GM12872 (cell line): ENCODE measurements at regions not wholly inside any gene's neighbourhood (a gene's known extent, or its start where the extent isn't known, plus 50 kb on each side); places are given as distances from the start of the nearest gene placed in this dataset.

Experiments used
- CTCF ChIP-seq: IDR thresholded peaks from 3 replicates; pipeline ENCODE4 v1.5.1; 2011; ENCODE audit warnings: low read depth, mild to moderate bottlenecking, low read length, moderate library complexity; ENCODE audit not compliant: insufficient read depth

DNA sequence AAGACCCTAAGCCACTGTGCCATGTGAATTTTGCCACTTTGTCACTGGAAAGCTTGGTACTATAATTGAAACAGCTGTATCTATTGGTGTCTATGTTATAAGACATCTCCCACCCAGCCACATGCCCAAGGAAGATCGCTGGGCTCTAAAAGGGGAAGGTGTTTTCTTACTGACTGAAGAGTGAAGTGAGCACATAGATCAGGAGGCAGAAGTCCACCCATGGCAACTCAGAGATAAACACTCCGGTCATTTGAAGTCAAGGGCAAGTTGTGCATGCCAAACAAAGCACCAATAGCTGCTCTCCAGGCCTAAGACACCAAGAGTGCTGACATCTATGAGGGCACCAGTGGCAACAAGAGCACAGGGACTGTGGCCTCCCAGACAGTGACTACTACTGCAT is 153.8 kb downstream of the KCTD12 start:
- TF ChIP-seq CTCF, result no peak

- no peak for TF ChIP-seq CTCF
Measured at GRCh38 chr13:76730220-76730619, 156.0 kb downstream of the KCTD12 start.

GRCh38 chr13:76729691-76730090 is 156.5 kb downstream of the KCTD12 start:
- no peak for TF ChIP-seq CTCF

- TF ChIP-seq CTCF, result no peak
Measured at GRCh38 chr13:76725896-76726295, 160.3 kb downstream of the KCTD12 start.

DNA sequence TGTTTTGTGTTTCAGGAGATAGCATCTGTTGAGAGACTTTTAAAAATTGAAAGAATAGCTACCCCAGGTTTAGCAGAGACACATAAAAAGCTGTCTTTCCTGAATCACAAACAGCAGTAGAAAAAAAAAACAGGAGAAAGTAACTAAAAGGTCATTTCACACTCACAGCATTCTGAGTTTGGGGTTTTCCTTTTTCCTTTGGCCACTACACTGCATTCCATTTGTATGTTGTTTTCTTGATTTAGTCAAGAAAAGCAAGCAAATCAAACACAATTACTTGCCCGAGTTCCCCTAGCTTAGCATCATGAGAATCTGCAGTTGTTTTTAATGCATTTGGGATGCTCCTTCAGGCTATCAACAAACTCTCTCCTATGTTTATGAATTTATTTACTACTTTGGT is 161.0 kb downstream of the KCTD12 start:
- TF ChIP-seq CTCF, result no peak

DNA sequence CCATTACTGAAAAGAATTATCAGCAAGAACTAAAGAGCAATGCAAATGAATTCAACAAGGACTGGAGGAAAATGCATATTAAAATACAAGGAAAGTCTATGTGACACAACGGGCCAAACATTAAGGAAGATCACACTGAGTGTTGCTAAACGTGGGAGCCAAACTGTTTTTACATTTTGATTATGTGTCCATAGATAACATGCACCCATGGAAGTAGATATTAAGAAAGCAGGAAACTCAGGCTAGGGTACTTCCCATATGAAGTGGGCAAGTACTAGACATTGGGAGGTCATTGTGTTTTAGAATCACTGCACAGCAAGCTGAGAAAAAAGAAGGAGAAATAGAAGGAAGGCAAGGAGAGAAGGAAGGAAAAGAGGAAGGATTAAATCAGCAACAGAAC is 161.8 kb downstream of the KCTD12 start:
- TF ChIP-seq CTCF, result no peak

GRCh38 chr13:76723551-76724232 is 162.5 kb downstream of the KCTD12 start:
- TF ChIP-seq CTCF, result no peak
